Parathyroid adenoma (tissue), 2 donors: ENCODE measurements at regions not wholly inside any gene's neighbourhood (a gene's known extent, or its start where the extent isn't known, plus 50 kb on each side); places are given as distances from the start of the nearest gene placed in this dataset.

ENCODE experiments used
- H2AFZ ChIP-seq: fragments of 300-600 bp; sonication (generic); one replicate; pipeline ENCODE4 v1.7.0; 2017; ENCODE audit warnings: antibody characterized with exemption, mild to moderate bottlenecking
- H3K27ac ChIP-seq: fragments of 300-600 bp; sonication (generic); one replicate; pipeline ENCODE4 v1.7.0; 2017
- H3K27me3 ChIP-seq: fragments of 300-600 bp; sonication (generic); one replicate; pipeline ENCODE4 v1.7.0; 2017; ENCODE audit warnings: low read length; ENCODE audit not compliant: control insufficient read depth, insufficient read depth
- H3K36me3 ChIP-seq: fragments of 300-600 bp; sonication (generic); one replicate; pipeline ENCODE4 v1.7.0; 2017; ENCODE audit warnings: low read length; ENCODE audit not compliant: control insufficient read depth, insufficient read depth
- H3K4me1 ChIP-seq: fragments of 300-600 bp; sonication (generic); one replicate; pipeline ENCODE4 v1.7.0; 2017; ENCODE audit warnings: control low read depth
- H3K4me2 ChIP-seq: fragments of 300-600 bp; sonication (generic); one replicate; pipeline ENCODE4 v1.7.0; 2017; ENCODE audit warnings: low read length
- H3K4me3 ChIP-seq: fragments of 300-600 bp; sonication (generic); one replicate; pipeline ENCODE4 v1.7.0; 2017; ENCODE audit warnings: low read depth, low read length
- H3K79me2 ChIP-seq: fragments of 300-600 bp; sonication (generic); one replicate; pipeline ENCODE4 v1.7.0; 2017; ENCODE audit warnings: control low read depth
- H3K9ac ChIP-seq: fragments of 300-600 bp; sonication (generic); one replicate; pipeline ENCODE4 v1.7.0; 2017; ENCODE audit warnings: mild to moderate bottlenecking
- H3K9me3 ChIP-seq: fragments of 300-600 bp; sonication (generic); one replicate; pipeline ENCODE4 v1.7.0; 2017; ENCODE audit warnings: low read length; ENCODE audit not compliant: control insufficient read depth
- CTCF ChIP-seq: fragments of 300-600 bp; sonication (generic); IDR thresholded peaks from one replicate; pipeline ENCODE4 v1.7.0; 2017; ENCODE audit warnings: antibody characterized with exemption, mild to moderate bottlenecking
- donor health status: primary hyperparathyroidism.

- Histone ChIP-seq H3K27ac (no peak overlapping the region), H3K4me1 (no peaks in the 10 kb centered on the region), H3K27me3 (no peaks in the 10 kb centered on the region), H3K4me2 (no peak overlapping the region), H3K79me2 (no peaks in the 10 kb centered on the region), H3K9me3 (no peaks in the 10 kb centered on the region), H2AFZ (no peak overlapping the region), H3K36me3 (no peaks in the 10 kb centered on the region), H3K9ac (no peak overlapping the region), H3K4me3 (no peak overlapping the region)
- TF ChIP-seq CTCF: no peak
These were observed 367.4 kb upstream of the SNX7 start for GRCh38 chr1:98294127-98294526.

DNA sequence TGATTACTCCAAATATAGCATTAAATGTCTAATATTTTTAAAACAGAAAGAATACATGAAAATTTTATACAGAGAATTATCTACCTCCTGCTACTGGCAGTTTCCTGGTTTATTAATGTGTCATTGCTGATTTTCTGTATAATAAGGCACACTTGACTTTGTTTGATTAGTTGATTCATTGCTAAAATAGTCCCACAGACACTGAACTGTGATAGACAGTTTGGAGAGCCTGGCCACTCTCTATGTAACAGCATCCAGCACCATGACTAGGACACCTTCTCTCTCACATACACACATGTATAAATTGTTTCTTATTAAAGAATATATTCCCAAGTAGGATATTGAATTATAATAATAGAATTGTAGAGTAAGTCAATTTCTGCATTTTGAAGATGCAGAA lies 368.5 kb upstream of the SNX7 start:
- H3K9ac ChIP-seq: no peak overlapping the region
- no peak overlapping the region for H3K27ac ChIP-seq
- no peaks in the 10 kb centered on the region for H3K4me1 ChIP-seq
- H3K4me2 ChIP-seq: no peak overlapping the region
- no peak overlapping the region for H3K4me3 ChIP-seq
- no peaks in the 10 kb centered on the region for H3K79me2 ChIP-seq
- no peak for TF ChIP-seq CTCF
- H3K9me3 ChIP-seq: no peaks in the 10 kb centered on the region
- no peak overlapping the region for H2AFZ ChIP-seq
- no peaks in the 10 kb centered on the region for H3K27me3 ChIP-seq
- no peaks in the 10 kb centered on the region for H3K36me3 ChIP-seq

- Histone ChIP-seq H2AFZ (no peak overlapping the region), H3K9ac (no peak overlapping the region), H3K4me1 (no peaks in the 10 kb centered on the region), H3K4me3 (no peak overlapping the region), H3K27me3 (no peaks in the 10 kb centered on the region), H3K4me2 (no peak overlapping the region), H3K36me3 (no peaks in the 10 kb centered on the region), H3K27ac (no peak overlapping the region), H3K9me3 (no peaks in the 10 kb centered on the region), H3K79me2 (no peaks in the 10 kb centered on the region)
- no peak for TF ChIP-seq CTCF
These were observed 368.5 kb upstream of the DPYD start for GRCh38 chr1:98289311-98289710.

DNA sequence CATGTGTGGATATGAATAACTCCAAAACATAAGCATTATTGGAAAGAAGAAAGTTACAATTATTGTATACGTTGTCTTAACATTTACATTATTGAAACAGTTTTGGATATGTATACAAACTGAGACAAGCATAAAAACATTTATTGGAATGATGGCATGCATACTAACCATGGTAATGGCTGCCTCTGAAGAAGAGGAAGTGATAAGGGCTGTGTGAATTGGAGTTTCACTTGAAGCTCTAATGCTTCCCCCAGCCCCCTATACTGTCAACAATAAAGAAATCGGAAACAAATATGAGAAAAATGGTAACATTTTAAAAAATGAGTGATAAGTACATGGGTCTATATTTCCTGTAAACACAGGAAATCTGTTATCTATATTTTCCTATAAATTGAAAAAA lies 367.7 kb upstream of the DPYD start:
- no peak for TF ChIP-seq CTCF
- no peaks in the 10 kb centered on the region for H3K27me3 ChIP-seq
- H2AFZ ChIP-seq: no peak overlapping the region
- H3K4me3 ChIP-seq: no peak overlapping the region
- no peaks in the 10 kb centered on the region for H3K9me3 ChIP-seq
- no peaks in the 10 kb centered on the region for H3K36me3 ChIP-seq
- no peak overlapping the region for H3K4me2 ChIP-seq
- no peak overlapping the region for H3K9ac ChIP-seq
- H3K4me1 ChIP-seq: no peaks in the 10 kb centered on the region
- no peaks in the 10 kb centered on the region for H3K79me2 ChIP-seq
- no peak overlapping the region for H3K27ac ChIP-seq

GRCh38 chr1:98287626-98288025 lies 366.8 kb upstream of the DPYD start:
- Histone ChIP-seq H3K4me3 (no peak overlapping the region), H3K27ac (no peak overlapping the region), H3K4me1 (no peaks in the 10 kb centered on the region), H2AFZ (no peak overlapping the region), H3K9ac (no peak overlapping the region), H3K79me2 (no peaks in the 10 kb centered on the region), H3K9me3 (no peaks in the 10 kb centered on the region), H3K27me3 (no peaks in the 10 kb centered on the region), H3K36me3 (no peaks in the 10 kb centered on the region), H3K4me2 (no peak overlapping the region)
- no peak for TF ChIP-seq CTCF
